ENCODE measurements at regions not wholly inside any gene's neighbourhood (a gene's known extent, or its start where the extent isn't known, plus 50 kb on each side); places are given as distances from the start of the nearest gene placed in this dataset.

DNA sequence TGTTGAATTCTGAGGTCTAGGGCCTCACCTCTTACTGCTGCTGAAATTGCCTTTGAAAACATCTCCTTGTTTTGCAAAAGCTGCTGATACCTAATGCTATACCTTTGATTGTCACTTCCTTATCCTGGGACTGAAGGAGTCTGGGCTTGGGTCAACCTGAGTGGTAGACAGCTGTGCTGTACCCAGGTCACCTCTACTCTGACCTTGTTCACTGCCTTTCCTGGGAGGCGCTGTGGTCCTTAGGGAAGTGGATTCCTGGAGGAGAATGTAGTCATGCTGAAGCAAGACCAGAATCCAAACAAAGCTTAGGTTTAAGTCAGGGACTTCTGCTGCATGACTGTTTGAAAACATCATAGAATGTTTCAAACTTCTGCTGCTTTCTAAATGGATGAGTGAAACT, 191.4 kb downstream of the SNAPC1 start:
- Histone ChIP-seq H3K9me3 (ENCODE audit: low read depth) (peaks cover 7% of the 10 kb centered on the region), H3K4me3 (no peak overlapping the region), H3K4me2 (no peak overlapping the region), H3K36me3 (replicated peaks; ENCODE audit: insufficient read depth, low read depth) (no peaks in the 10 kb centered on the region), H3K79me2 (no peaks in the 10 kb centered on the region), H3K4me1 (ENCODE audit: insufficient read depth) (no peaks in the 10 kb centered on the region), H3K9me2 (replicated peaks; ENCODE audit: insufficient read depth) (no peaks in the 10 kb centered on the region), H3K27me3 (no peaks in the 10 kb centered on the region), H2AFZ (no peak overlapping the region), H4K20me1 (ENCODE audit: insufficient read depth, poor library complexity, severe bottlenecking) (no peaks in the 10 kb centered on the region), H3K27ac (no peak overlapping the region)
- TF ChIP-seq, protein P1, sequence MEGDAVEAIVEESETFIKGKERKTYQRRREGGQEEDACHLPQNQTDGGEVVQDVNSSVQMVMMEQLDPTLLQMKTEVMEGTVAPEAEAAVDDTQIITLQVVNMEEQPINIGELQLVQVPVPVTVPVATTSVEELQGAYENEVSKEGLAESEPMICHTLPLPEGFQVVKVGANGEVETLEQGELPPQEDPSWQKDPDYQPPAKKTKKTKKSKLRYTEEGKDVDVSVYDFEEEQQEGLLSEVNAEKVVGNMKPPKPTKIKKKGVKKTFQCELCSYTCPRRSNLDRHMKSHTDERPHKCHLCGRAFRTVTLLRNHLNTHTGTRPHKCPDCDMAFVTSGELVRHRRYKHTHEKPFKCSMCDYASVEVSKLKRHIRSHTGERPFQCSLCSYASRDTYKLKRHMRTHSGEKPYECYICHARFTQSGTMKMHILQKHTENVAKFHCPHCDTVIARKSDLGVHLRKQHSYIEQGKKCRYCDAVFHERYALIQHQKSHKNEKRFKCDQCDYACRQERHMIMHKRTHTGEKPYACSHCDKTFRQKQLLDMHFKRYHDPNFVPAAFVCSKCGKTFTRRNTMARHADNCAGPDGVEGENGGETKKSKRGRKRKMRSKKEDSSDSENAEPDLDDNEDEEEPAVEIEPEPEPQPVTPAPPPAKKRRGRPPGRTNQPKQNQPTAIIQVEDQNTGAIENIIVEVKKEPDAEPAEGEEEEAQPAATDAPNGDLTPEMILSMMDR (IDR thresholded peaks at IDR 0.05; ENCODE audit: poor library complexity) = no peak
- TF ChIP-seq EZH2 (IDR thresholded peaks at IDR 0.05; ENCODE audit: borderline replicate concordance) = no peak
- no peak for TF ChIP-seq EZH2phosphoT487 (IDR thresholded peaks at IDR 0.05; ENCODE audit: low read depth, severe bottlenecking, unreplicated experiment)
- no peak for DNase-seq (ENCODE audit: low spot score)
- 80% methylated on average over 1 of the region's 1 CpG for WGBS (ENCODE audit: low lambda C conversion rate, missing lambda C conversion rate)

DNA sequence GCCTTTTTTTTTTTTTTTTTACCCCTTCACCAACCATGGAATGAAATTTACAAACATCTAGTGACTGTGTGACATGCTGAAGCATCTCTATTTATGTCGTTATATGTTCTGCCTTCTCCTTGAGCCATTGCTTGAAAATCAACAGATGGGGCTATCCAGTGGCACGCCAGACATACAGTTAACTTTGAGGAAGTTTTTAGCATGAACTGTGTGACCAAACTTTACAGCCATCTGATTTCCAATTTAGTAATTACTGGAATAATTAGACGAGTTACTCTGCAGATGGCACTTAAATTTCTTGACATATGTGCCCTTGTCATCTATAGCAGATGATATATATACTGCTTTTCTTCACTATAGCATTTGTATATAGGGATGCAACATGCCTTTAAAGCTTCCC, 192.1 kb downstream of the SNAPC1 start:
- peaks cover 7% of the 10 kb centered on the region for H3K9me3 ChIP-seq (ENCODE audit: low read depth)
- H3K4me2 ChIP-seq = no peak overlapping the region
- no peaks in the 10 kb centered on the region for H3K27me3 ChIP-seq
- TF ChIP-seq, protein P1 (IDR thresholded peaks at IDR 0.05; ENCODE audit: poor library complexity) = no peak
- TF ChIP-seq EZH2phosphoT487 (IDR thresholded peaks at IDR 0.05; ENCODE audit: low read depth, severe bottlenecking, unreplicated experiment) = no peak
- no peak for TF ChIP-seq EZH2 (IDR thresholded peaks at IDR 0.05; ENCODE audit: borderline replicate concordance)
- no peaks in the 10 kb centered on the region for H3K9me2 ChIP-seq (replicated peaks; ENCODE audit: insufficient read depth)
- H4K20me1 ChIP-seq (ENCODE audit: insufficient read depth, poor library complexity, severe bottlenecking) = no peaks in the 10 kb centered on the region
- no peak overlapping the region for H3K4me3 ChIP-seq
- no peak overlapping the region for H2AFZ ChIP-seq
- DNase-seq (ENCODE audit: low spot score) = no peak
- 90% methylated on average over 3 of the region's 3 CpGs for WGBS (ENCODE audit: low lambda C conversion rate, missing lambda C conversion rate)
- H3K36me3 ChIP-seq (replicated peaks; ENCODE audit: insufficient read depth, low read depth) = no peaks in the 10 kb centered on the region
- H3K79me2 ChIP-seq = no peaks in the 10 kb centered on the region
- H3K4me1 ChIP-seq (ENCODE audit: insufficient read depth) = no peaks in the 10 kb centered on the region
- H3K27ac ChIP-seq = no peak overlapping the region

DNA sequence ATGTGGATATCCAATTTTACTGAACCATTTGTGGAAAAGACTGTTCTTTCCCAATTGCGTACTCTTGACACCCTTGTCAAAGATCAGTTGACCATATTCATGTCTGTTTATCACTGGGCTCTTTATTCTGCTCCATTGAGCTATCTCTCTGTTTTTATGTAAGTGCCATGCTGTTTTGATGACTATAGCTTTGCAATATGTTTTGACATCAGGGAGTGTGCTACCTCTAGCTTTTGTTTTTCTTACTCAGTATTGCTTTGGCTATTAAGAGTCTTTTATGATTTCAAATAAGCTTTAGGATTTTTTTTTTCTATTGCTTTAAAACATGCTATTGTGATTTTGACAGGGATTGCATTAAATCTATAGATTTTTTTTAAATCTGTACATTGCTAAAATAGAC, 194.3 kb downstream of the SNAPC1 start:
- WGBS (ENCODE audit: low lambda C conversion rate, missing lambda C conversion rate) = 85% methylated on average over 1 of the region's 1 CpG
- Histone ChIP-seq H3K9me2 (replicated peaks; ENCODE audit: insufficient read depth) (no peaks in the 10 kb centered on the region), H3K4me2 (no peak overlapping the region), H4K20me1 (ENCODE audit: insufficient read depth, poor library complexity, severe bottlenecking) (no peaks in the 10 kb centered on the region), H3K9me3 (ENCODE audit: low read depth) (peaks cover 7% of the 10 kb centered on the region), H3K4me3 (no peak overlapping the region), H3K27ac (no peak overlapping the region), H3K4me1 (ENCODE audit: insufficient read depth) (no peaks in the 10 kb centered on the region), H2AFZ (no peak overlapping the region), H3K79me2 (no peaks in the 10 kb centered on the region), H3K27me3 (no peaks in the 10 kb centered on the region), H3K36me3 (replicated peaks; ENCODE audit: insufficient read depth, low read depth) (no peaks in the 10 kb centered on the region)
- TF ChIP-seq EZH2 (IDR thresholded peaks at IDR 0.05; ENCODE audit: borderline replicate concordance) (no peak), EZH2phosphoT487 (IDR thresholded peaks at IDR 0.05; ENCODE audit: low read depth, severe bottlenecking, unreplicated experiment) (no peak)
- TF ChIP-seq, protein P1 (IDR thresholded peaks at IDR 0.05; ENCODE audit: poor library complexity) = no peak
- no peak for DNase-seq (ENCODE audit: low spot score)

DNA sequence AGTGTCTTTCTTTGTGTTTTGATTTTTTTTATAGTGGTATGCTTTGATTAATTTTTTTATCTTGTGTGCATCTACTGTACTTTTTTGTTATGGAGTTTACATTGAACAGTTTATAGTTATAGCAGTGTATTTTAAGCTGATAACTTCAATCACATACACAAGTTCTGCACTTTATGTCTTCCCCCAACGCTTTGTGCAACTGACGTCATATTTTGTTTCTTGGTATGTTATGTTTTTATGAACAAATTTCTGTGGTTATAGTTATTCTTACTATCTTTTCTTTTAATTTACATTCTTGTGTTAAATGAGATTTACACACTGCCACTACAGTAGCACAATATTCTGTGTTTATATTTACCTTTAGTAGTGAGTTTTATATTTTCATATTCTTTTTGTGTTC, 197.1 kb downstream of the SNAPC1 start:
- DNase-seq (ENCODE audit: low spot score) = no peak
- no peaks in the 10 kb centered on the region for H4K20me1 ChIP-seq (ENCODE audit: insufficient read depth, poor library complexity, severe bottlenecking)
- H3K4me2 ChIP-seq = no peak overlapping the region
- no peak overlapping the region for H2AFZ ChIP-seq
- WGBS (ENCODE audit: low lambda C conversion rate, missing lambda C conversion rate) = 93% methylated on average over 2 of the region's 2 CpGs
- no peaks in the 10 kb centered on the region for H3K9me2 ChIP-seq (replicated peaks; ENCODE audit: insufficient read depth)
- H3K4me3 ChIP-seq = no peak overlapping the region
- peaks cover 7% of the 10 kb centered on the region for H3K9me3 ChIP-seq (ENCODE audit: low read depth)
- H3K27me3 ChIP-seq = no peaks in the 10 kb centered on the region
- H3K4me1 ChIP-seq (ENCODE audit: insufficient read depth) = no peaks in the 10 kb centered on the region
- no peak overlapping the region for H3K27ac ChIP-seq
- no peaks in the 10 kb centered on the region for H3K79me2 ChIP-seq
- H3K36me3 ChIP-seq (replicated peaks; ENCODE audit: insufficient read depth, low read depth) = no peaks in the 10 kb centered on the region
- TF ChIP-seq, protein P1 (IDR thresholded peaks at IDR 0.05; ENCODE audit: poor library complexity) = no peak
- TF ChIP-seq EZH2 (IDR thresholded peaks at IDR 0.05; ENCODE audit: borderline replicate concordance) = no peak
- no peak for TF ChIP-seq EZH2phosphoT487 (IDR thresholded peaks at IDR 0.05; ENCODE audit: low read depth, severe bottlenecking, unreplicated experiment)

Data from hepatocyte (in vitro differentiated cells).